ENCODE measurements at regions not wholly inside any gene's neighbourhood (a gene's known extent, or its start where the extent isn't known, plus 50 kb on each side); places are given as distances from the start of the nearest gene placed in this dataset.

GRCh38 chr3:17905996-17906395 is 163.6 kb upstream of the TBC1D5 start:
- no peak for DNase-seq

GRCh38 chr3:17901893-17902292 is 159.5 kb upstream of the TBC1D5 start:
- H3K27me3 ChIP-seq = no peaks in the 10 kb centered on the region
- no peaks in the 10 kb centered on the region for H3K9me3 ChIP-seq
- H3K27ac ChIP-seq = no peak overlapping the region
- no peaks in the 10 kb centered on the region for H3K4me1 ChIP-seq
- ATAC-seq (no peak), DNase-seq (no peak)
- TF ChIP-seq, protein P1, sequence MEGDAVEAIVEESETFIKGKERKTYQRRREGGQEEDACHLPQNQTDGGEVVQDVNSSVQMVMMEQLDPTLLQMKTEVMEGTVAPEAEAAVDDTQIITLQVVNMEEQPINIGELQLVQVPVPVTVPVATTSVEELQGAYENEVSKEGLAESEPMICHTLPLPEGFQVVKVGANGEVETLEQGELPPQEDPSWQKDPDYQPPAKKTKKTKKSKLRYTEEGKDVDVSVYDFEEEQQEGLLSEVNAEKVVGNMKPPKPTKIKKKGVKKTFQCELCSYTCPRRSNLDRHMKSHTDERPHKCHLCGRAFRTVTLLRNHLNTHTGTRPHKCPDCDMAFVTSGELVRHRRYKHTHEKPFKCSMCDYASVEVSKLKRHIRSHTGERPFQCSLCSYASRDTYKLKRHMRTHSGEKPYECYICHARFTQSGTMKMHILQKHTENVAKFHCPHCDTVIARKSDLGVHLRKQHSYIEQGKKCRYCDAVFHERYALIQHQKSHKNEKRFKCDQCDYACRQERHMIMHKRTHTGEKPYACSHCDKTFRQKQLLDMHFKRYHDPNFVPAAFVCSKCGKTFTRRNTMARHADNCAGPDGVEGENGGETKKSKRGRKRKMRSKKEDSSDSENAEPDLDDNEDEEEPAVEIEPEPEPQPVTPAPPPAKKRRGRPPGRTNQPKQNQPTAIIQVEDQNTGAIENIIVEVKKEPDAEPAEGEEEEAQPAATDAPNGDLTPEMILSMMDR (IDR thresholded peaks at IDR 0.05) = no peak
- intact Hi-C loops (cut with DNase I) = no loop called here
- no peaks in the 10 kb centered on the region for H3K36me3 ChIP-seq
- H3K4me3 ChIP-seq = no peak overlapping the region

More at GRCh38 chr3:17905996-17906395, 163.6 kb upstream of the TBC1D5 start:
- H3K27me3 ChIP-seq = no peaks in the 10 kb centered on the region
- no peaks in the 10 kb centered on the region for H3K9me3 ChIP-seq
- intact Hi-C loops (cut with DNase I) = no loop called here
- H3K27ac ChIP-seq = no peak overlapping the region
- no peaks in the 10 kb centered on the region for H3K4me1 ChIP-seq
- H3K4me3 ChIP-seq = no peak overlapping the region
- no peaks in the 10 kb centered on the region for H3K36me3 ChIP-seq
- no peak for ATAC-seq
- TF ChIP-seq, protein P1 (IDR thresholded peaks at IDR 0.05) = no peak

DNA sequence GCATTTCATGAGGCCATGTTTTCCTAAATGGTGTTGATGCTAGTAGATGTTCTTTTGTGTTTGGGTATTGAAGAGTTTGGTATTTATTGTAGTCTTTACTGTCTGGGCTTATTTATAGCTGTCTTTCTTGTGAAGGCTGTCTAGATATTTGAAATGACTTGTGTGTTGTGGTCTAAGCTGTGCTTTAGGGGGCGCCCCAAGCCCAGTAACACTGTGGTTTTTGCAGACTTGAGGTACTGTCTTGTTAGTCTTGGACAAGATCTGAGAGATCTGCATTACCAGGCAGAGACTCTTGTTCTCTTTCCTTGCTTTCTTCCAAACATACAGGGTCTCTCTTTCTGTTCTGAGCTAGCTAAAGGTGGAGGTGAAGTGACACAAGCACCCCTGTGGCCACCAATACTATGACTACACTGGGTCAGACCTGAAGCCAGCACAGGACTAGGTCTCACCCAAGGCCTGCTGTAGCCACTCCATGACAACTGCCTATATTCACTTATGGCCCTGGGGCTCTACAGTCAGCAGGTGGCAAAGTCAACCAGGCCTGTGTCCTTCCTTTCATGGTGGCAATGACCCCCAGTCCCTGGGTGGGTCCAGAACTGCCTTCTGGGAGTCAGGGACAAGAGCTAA is 152.1 kb upstream of the TBC1D5 start:
- DNase-seq (no peak), ATAC-seq (peak; percentile 82)
- Histone ChIP-seq H3K36me3 (no peaks in the 10 kb centered on the region), H3K4me1 (no peaks in the 10 kb centered on the region), H3K9me3 (no peaks in the 10 kb centered on the region), H3K4me3 (no peak overlapping the region), H3K27me3 (no peaks in the 10 kb centered on the region), H3K27ac (no peak overlapping the region)
- TF ChIP-seq, protein P1 (IDR thresholded peaks at IDR 0.05) = peak; percentile 44
- intact Hi-C loops (cut with DNase I) = no loop called here

- intact Hi-C loops (cut with DNase I) = no loop called here
- Histone ChIP-seq H3K27ac (no peak overlapping the region), H3K36me3 (no peaks in the 10 kb centered on the region), H3K27me3 (no peaks in the 10 kb centered on the region), H3K4me3 (no peak overlapping the region), H3K9me3 (no peaks in the 10 kb centered on the region), H3K4me1 (no peaks in the 10 kb centered on the region)
- ATAC-seq (no peak), DNase-seq (no peak)
- TF ChIP-seq, protein P1 (IDR thresholded peaks at IDR 0.05) = no peak
Measured at GRCh38 chr3:17891139-17891856, 148.9 kb upstream of the TBC1D5 start.

- no peak overlapping the region for H3K27ac ChIP-seq
- TF ChIP-seq, protein P1 (IDR thresholded peaks at IDR 0.05) = no peak
- H3K9me3 ChIP-seq = no peaks in the 10 kb centered on the region
- DNase-seq (no peak), ATAC-seq (no peak)
- intact Hi-C loops (cut with DNase I) = no loop called here
- H3K4me3 ChIP-seq = no peak overlapping the region
- H3K4me1 ChIP-seq = no peaks in the 10 kb centered on the region
- no peaks in the 10 kb centered on the region for H3K27me3 ChIP-seq
- H3K36me3 ChIP-seq = no peaks in the 10 kb centered on the region
Measured at GRCh38 chr3:17885986-17886385, 143.6 kb upstream of the TBC1D5 start.

Data from upper lobe of right lung (tissue), 1 donor.